ENCODE measurements at regions not wholly inside any gene's neighbourhood (a gene's known extent, or its start where the extent isn't known, plus 50 kb on each side); places are given as distances from the start of the nearest gene placed in this dataset.

GRCh38 chr16:85222155-85222863 lies 110.0 kb upstream of the CIBAR2 start:
- H3K36me3 ChIP-seq (ENCODE audit: insufficient read depth, low read length) = no peaks in the 10 kb centered on the region
- peaks cover 8% of the 10 kb centered on the region for H3K27me3 ChIP-seq (ENCODE audit: insufficient read depth, low read length, poor library complexity)
- no peak overlapping the region for H3K27ac ChIP-seq (ENCODE audit: low read length)
- H3K9ac ChIP-seq (ENCODE audit: low read depth, low read length) = no peak overlapping the region
- H3K9me3 ChIP-seq (ENCODE audit: insufficient read depth, low read length, severe bottlenecking) = no peaks in the 10 kb centered on the region
- TF ChIP-seq CTCF (IDR thresholded peaks at IDR 0.05; ENCODE audit: borderline replicate concordance, extremely low read depth, low read length, poor library complexity, severe bottlenecking) (no peak), EZH2 (IDR thresholded peaks at IDR 0.05; ENCODE audit: borderline replicate concordance, low read depth, low read length, severe bottlenecking) (no peak)
- no peaks in the 10 kb centered on the region for H3K4me1 ChIP-seq (ENCODE audit: insufficient read depth, low read length)
- no peaks in the 10 kb centered on the region for H3K79me2 ChIP-seq (ENCODE audit: insufficient read depth, low read length)
- no peak overlapping the region for H3K4me2 ChIP-seq (ENCODE audit: insufficient read depth, low read length)
- ATAC-seq (ENCODE audit: insufficient read depth, low read depth) (no peak), DNase-seq (no peak)
- no peak overlapping the region for H2AFZ ChIP-seq (ENCODE audit: low read depth, low read length)
- H4K20me1 ChIP-seq (ENCODE audit: insufficient read depth, low read length) = no peaks in the 10 kb centered on the region
- H3K4me3 ChIP-seq (ENCODE audit: low read depth in 1 of 2, low read length in 2 of 2) = no peak overlapping the region

- Histone ChIP-seq H3K4me3 (ENCODE audit: low read depth in 1 of 2, low read length in 2 of 2) (no peak overlapping the region), H3K36me3 (ENCODE audit: insufficient read depth, low read length) (no peaks in the 10 kb centered on the region), H2AFZ (ENCODE audit: low read depth, low read length) (no peak overlapping the region), H4K20me1 (ENCODE audit: insufficient read depth, low read length) (no peaks in the 10 kb centered on the region), H3K27ac (ENCODE audit: low read length) (no peak overlapping the region), H3K79me2 (ENCODE audit: insufficient read depth, low read length) (no peaks in the 10 kb centered on the region), H3K9ac (ENCODE audit: low read depth, low read length) (no peak overlapping the region), H3K4me1 (ENCODE audit: insufficient read depth, low read length) (no peaks in the 10 kb centered on the region), H3K27me3 (ENCODE audit: insufficient read depth, low read length, poor library complexity) (peaks cover 8% of the 10 kb centered on the region), H3K4me2 (ENCODE audit: insufficient read depth, low read length) (no peak overlapping the region), H3K9me3 (ENCODE audit: insufficient read depth, low read length, severe bottlenecking) (no peaks in the 10 kb centered on the region)
- DNase-seq (no peak), ATAC-seq (ENCODE audit: insufficient read depth, low read depth) (no peak)
- TF ChIP-seq EZH2 (IDR thresholded peaks at IDR 0.05; ENCODE audit: borderline replicate concordance, low read depth, low read length, severe bottlenecking) (no peak), CTCF (IDR thresholded peaks at IDR 0.05; ENCODE audit: borderline replicate concordance, extremely low read depth, low read length, poor library complexity, severe bottlenecking) (no peak)
Measured at GRCh38 chr16:85225257-85225656, 113.0 kb upstream of the CIBAR2 start.

- H3K9me3 ChIP-seq (ENCODE audit: insufficient read depth, low read length, severe bottlenecking) = no peaks in the 10 kb centered on the region
- no peak overlapping the region for H3K4me3 ChIP-seq (ENCODE audit: low read depth in 1 of 2, low read length in 2 of 2)
- TF ChIP-seq EZH2 (IDR thresholded peaks at IDR 0.05; ENCODE audit: borderline replicate concordance, low read depth, low read length, severe bottlenecking) (no peak), CTCF (IDR thresholded peaks at IDR 0.05; ENCODE audit: borderline replicate concordance, extremely low read depth, low read length, poor library complexity, severe bottlenecking) (no peak)
- H3K4me1 ChIP-seq (ENCODE audit: insufficient read depth, low read length) = no peaks in the 10 kb centered on the region
- H2AFZ ChIP-seq (ENCODE audit: low read depth, low read length) = no peak overlapping the region
- DNase-seq = no peak
- no peaks in the 10 kb centered on the region for H4K20me1 ChIP-seq (ENCODE audit: insufficient read depth, low read length)
- no peak overlapping the region for H3K27ac ChIP-seq (ENCODE audit: low read length)
- H3K27me3 ChIP-seq (ENCODE audit: insufficient read depth, low read length, poor library complexity) = peaks cover 8% of the 10 kb centered on the region
- H3K4me2 ChIP-seq (ENCODE audit: insufficient read depth, low read length) = no peak overlapping the region
- no peaks in the 10 kb centered on the region for H3K79me2 ChIP-seq (ENCODE audit: insufficient read depth, low read length)
- ATAC-seq (ENCODE audit: insufficient read depth, low read depth) = no peak
- no peak overlapping the region for H3K9ac ChIP-seq (ENCODE audit: low read depth, low read length)
- no peaks in the 10 kb centered on the region for H3K36me3 ChIP-seq (ENCODE audit: insufficient read depth, low read length)
Measured at GRCh38 chr16:85225721-85226120, 113.4 kb upstream of the CIBAR2 start.
